IPS-NIHi11 (cell line): ENCODE measurements at regions not wholly inside any gene's neighbourhood (a gene's known extent, or its start where the extent isn't known, plus 50 kb on each side); places are given as distances from the start of the nearest gene placed in this dataset.

Source experiments
- DNase-seq: peaks from one replicate; pipeline ENCODE4 v3.0.0; 2012; ENCODE audit warnings: mixed read lengths, low spot score

- no peak for DNase-seq
These were observed 50.8 kb upstream of the SASH1 start for GRCh38 chr6:148291876-148292275.
